Esophagus muscularis mucosa (tissue), 4 donors: ENCODE measurements at regions not wholly inside any gene's neighbourhood (a gene's known extent, or its start where the extent isn't known, plus 50 kb on each side); places are given as distances from the start of the nearest gene placed in this dataset.
A peak's percentile ranks its signal among the peaks of the same experiment; 100 is the strongest.

ENCODE experiments used
- DNase-seq: peaks from one replicate; pipeline ENCODE4 v3.0.0-alpha.2; 2017; ENCODE audit errors: extremely low spot score
- H3K27ac ChIP-seq, 4 donors: fragments of 200-600 bp; sonication (generic); replicated peaks in 1 of 4; 1 replicate in 3 of 4; 2 replicates in 1 of 4; pipeline ENCODE4 v1.5.1; 2016 to 2019; ENCODE audit warnings: mild to moderate bottlenecking in 1 of 4
- H3K27me3 ChIP-seq, 4 donors: fragments of 200-600 bp; sonication (generic); one replicate each; pipeline versions ENCODE4 v1.5.1 to v1.6.0; 2016 to 2019
- H3K36me3 ChIP-seq, 4 donors: fragments of 200-600 bp; sonication (generic); one replicate each; pipeline ENCODE4 v1.5.1; 2016 to 2019
- H3K4me1 ChIP-seq, 4 donors: fragments of 200-600 bp; sonication (generic); one replicate each; pipeline ENCODE4 v1.5.1; 2016 to 2019
- H3K4me3 ChIP-seq, 4 donors: fragments of 200-600 bp; sonication (generic); 1 replicate in 2 of 4; 2 replicates in 2 of 4; pipeline ENCODE4 v1.5.1; 2016 to 2019; ENCODE audit warnings: mild to moderate bottlenecking in 4 of 4, moderate library complexity in 1 of 4
- H3K9me3 ChIP-seq, 4 donors: fragments of 200-600 bp; sonication (generic); 1 replicate in 3 of 4; 2 replicates in 1 of 4; pipeline ENCODE4 v1.5.1; 2016 to 2019
- EP300 ChIP-seq: sonication (generic); formaldehyde crosslinking; IDR thresholded peaks from one replicate; pipeline ENCODE4 v1.6.1; 2017; ENCODE audit warnings: antibody characterized with exemption
- POLR2A ChIP-seq: fragments of 450-650 bp; IDR thresholded peaks from one replicate; pipeline ENCODE4 v1.6.1; 2017; ENCODE audit warnings: antibody characterized with exemption, moderate library complexity, mild to moderate bottlenecking, low read depth
- POLR2AphosphoS5 ChIP-seq, 2 donors: sonication (generic); formaldehyde crosslinking; IDR thresholded peaks; one replicate each; pipeline ENCODE4 v1.6.1; 2017; ENCODE audit warnings: antibody characterized with exemption in 2 of 2
- WGBS: methylation state at CpG from one replicate; pipeline ENCODE4 v1.1.5; 2018; 5-methylcytosine and 5-hydroxymethylcytosine counted together
- intact Hi-C: fragments of 100-400 bp; cut with DNase I; formaldehyde crosslinking; loops from one replicate; pipeline ENCODE4 v1.15.1; 2023
- TF ChIP-seq, protein P1 (sequence below), 3 experiments: fragments of 200-600 bp in 2 of 3; fragments of 450-650 bp in 1 of 3; sonication (generic) in 2 of 3; IDR thresholded peaks; one replicate each; pipeline ENCODE4 v1.5.1; 2017 to 2019; ENCODE audit warnings: antibody characterized with exemption in 3 of 3, mild to moderate bottlenecking in 2 of 3, moderate library complexity in 1 of 3

- Histone ChIP-seq H3K9me3 (no peaks in the 10 kb centered on the region), H3K27me3 (no peaks in the 10 kb centered on the region), H3K4me3 (no peak overlapping the region), H3K4me1 (peaks cover 7 to 18% (median 17%) of the 10 kb centered on the region in 4 donors), H3K36me3 (no peaks in the 10 kb centered on the region), H3K27ac (peak overlapping the region in 2 of 4 donors; percentile 4 to 55)
- intact Hi-C loops = no loop called here
- DNase-seq = no peak
- TF ChIP-seq POLR2A (no peak), EP300 (no peak)
- TF ChIP-seq, protein P1, sequence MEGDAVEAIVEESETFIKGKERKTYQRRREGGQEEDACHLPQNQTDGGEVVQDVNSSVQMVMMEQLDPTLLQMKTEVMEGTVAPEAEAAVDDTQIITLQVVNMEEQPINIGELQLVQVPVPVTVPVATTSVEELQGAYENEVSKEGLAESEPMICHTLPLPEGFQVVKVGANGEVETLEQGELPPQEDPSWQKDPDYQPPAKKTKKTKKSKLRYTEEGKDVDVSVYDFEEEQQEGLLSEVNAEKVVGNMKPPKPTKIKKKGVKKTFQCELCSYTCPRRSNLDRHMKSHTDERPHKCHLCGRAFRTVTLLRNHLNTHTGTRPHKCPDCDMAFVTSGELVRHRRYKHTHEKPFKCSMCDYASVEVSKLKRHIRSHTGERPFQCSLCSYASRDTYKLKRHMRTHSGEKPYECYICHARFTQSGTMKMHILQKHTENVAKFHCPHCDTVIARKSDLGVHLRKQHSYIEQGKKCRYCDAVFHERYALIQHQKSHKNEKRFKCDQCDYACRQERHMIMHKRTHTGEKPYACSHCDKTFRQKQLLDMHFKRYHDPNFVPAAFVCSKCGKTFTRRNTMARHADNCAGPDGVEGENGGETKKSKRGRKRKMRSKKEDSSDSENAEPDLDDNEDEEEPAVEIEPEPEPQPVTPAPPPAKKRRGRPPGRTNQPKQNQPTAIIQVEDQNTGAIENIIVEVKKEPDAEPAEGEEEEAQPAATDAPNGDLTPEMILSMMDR (IDR thresholded peaks at IDR 0.05) = no peak
Observed at GRCh38 chr9:12963537-12963936, 188.7 kb downstream of the LURAP1L start.

DNA sequence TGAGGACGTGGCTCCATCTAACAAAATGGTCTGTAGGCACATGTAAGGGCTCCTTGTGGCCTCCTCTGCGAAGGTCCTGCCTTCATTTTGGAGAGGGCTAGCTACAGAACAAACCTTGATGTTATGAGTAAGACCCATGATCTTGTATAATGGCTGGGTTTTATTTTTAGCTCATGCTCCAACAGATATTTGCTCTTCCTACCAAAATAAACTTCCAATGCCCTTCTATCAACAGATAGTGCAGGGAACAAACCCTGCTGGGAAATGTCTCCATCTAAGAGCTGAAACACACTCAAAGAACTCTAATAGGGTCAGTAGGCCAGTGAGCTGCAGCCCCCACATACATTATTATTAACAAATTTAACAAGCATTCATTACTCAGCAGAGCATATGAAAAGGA is 189.5 kb downstream of the LURAP1L start:
- TF ChIP-seq POLR2AphosphoS5 (IDR thresholded peaks at IDR 0.05) (no peak), POLR2A (no peak), EP300 (no peak)
- TF ChIP-seq, protein P1 (IDR thresholded peaks at IDR 0.05) = no peak
- DNase-seq = no peak
- intact Hi-C loops = no loop called here
- no peaks in the 10 kb centered on the region for H3K36me3 ChIP-seq
- 91% methylated on average over 2 of the region's 2 CpGs for WGBS
- peaks cover 7 to 18% (median 17%) of the 10 kb centered on the region in 4 donors for H3K4me1 ChIP-seq
- peak overlapping the region in 3 of 4 donors; percentile 4 to 55 (median 37) for H3K27ac ChIP-seq
- H3K27me3 ChIP-seq = no peaks in the 10 kb centered on the region
- H3K9me3 ChIP-seq = no peaks in the 10 kb centered on the region
- no peak overlapping the region for H3K4me3 ChIP-seq

GRCh38 chr9:12965303-12965702 is 190.5 kb downstream of the LURAP1L start:
- H3K4me1 ChIP-seq = peaks cover 7 to 18% (median 17%) of the 10 kb centered on the region in 4 donors
- intact Hi-C loops = no loop called here
- no peaks in the 10 kb centered on the region for H3K36me3 ChIP-seq
- no peak for TF ChIP-seq POLR2AphosphoS5 (IDR thresholded peaks at IDR 0.05)
- no peak for TF ChIP-seq POLR2A
- TF ChIP-seq EP300 = no peak
- TF ChIP-seq, protein P1 (IDR thresholded peaks at IDR 0.05) = no peak
- no peak overlapping the region for H3K4me3 ChIP-seq
- no peaks in the 10 kb centered on the region for H3K9me3 ChIP-seq
- no peak for DNase-seq
- no peaks in the 10 kb centered on the region for H3K27me3 ChIP-seq
- H3K27ac ChIP-seq = no peak overlapping the region
- 38% methylated on average over 1 of the region's 1 CpG for WGBS

DNA sequence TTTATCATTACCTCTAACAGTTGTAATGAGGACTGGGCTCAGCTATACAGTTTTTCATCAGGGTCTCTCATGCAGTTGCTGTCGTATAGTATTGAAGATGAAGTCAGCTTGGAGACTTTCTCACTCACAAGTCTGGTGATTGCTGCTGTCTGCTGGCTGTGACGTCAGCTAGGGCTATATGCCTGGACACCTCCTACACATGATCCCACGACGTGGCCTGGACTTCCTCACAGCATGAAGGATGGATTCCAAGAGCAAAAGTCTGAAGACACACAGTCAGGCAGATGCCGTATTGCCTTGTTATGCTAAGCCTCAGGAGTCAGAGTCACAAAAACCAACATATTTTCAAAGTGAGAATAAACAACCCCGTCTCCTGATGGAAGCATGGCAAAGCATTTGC is 193.3 kb downstream of the LURAP1L start:
- peaks cover 12 to 23% (median 21%) of the 10 kb centered on the region in 4 donors for H3K4me1 ChIP-seq
- no peaks in the 10 kb centered on the region for H3K27me3 ChIP-seq
- no peak overlapping the region for H3K4me3 ChIP-seq
- intact Hi-C loops = no loop called here
- WGBS = 46% methylated on average over 6 of the region's 6 CpGs
- no peaks in the 10 kb centered on the region for H3K9me3 ChIP-seq
- no peaks in the 10 kb centered on the region for H3K36me3 ChIP-seq
- TF ChIP-seq POLR2AphosphoS5 (IDR thresholded peaks at IDR 0.05) (no peak), POLR2A (no peak), EP300 (no peak)
- TF ChIP-seq, protein P1 (IDR thresholded peaks at IDR 0.05) = no peak
- H3K27ac ChIP-seq = no peak overlapping the region
- DNase-seq = no peak
